CD4-positive, alpha-beta memory T cell (primary cell): ENCODE measurements at regions not wholly inside any gene's neighbourhood (a gene's known extent, or its start where the extent isn't known, plus 50 kb on each side); places are given as distances from the start of the nearest gene placed in this dataset.
"Not testable (repeated sequence)": the region's sequence is repeated elsewhere in the genome, so short reads cannot be mapped to it uniquely, and the experiment has no call there.

Experiments
- CTCF ChIA-PET: fragments of 350-600 bp; sonication (Branson Sonifier 250); formaldehyde crosslinking; loops from one replicate; lab custom pipeline; 2021; ENCODE audit warnings: inconsistent platforms; ENCODE audit not compliant: partially characterized antibody; lab: Charles Lee
- POLR2A ChIA-PET: fragments of 350-600 bp; sonication (Branson Sonifier 250); formaldehyde crosslinking; loops from one replicate; lab custom pipeline; 2021; ENCODE audit not compliant: partially characterized antibody; lab: Charles Lee
- DNase-seq, 5 donors: peaks; one replicate each; pipeline versions ENCODE4 v3.0.0 to v3.0.0-alpha.2; 2020 to 2022; ENCODE audit warnings: mixed read lengths in 1 of 5
- H3K27ac ChIP-seq: one replicate; pipeline ENCODE4 v1.7.0; 2013; ENCODE audit warnings: low read depth, low read length
- H3K27me3 ChIP-seq: 2 replicates; pipeline ENCODE4 v1.7.0; 2013; ENCODE audit warnings: mild to moderate bottlenecking, low read length, moderate library complexity; ENCODE audit not compliant: insufficient read depth
- H3K36me3 ChIP-seq: 2 replicates; pipeline ENCODE4 v1.7.0; 2013; ENCODE audit warnings: mild to moderate bottlenecking, low read length, moderate library complexity; ENCODE audit not compliant: insufficient read depth
- H3K4me1 ChIP-seq: 2 replicates; pipeline ENCODE4 v1.7.0; 2013; ENCODE audit warnings: mild to moderate bottlenecking, low read length, moderate library complexity; ENCODE audit not compliant: insufficient read depth
- H3K4me3 ChIP-seq, 2 donors: one replicate each; pipeline ENCODE4 v1.7.0; 2013; ENCODE audit warnings: low read length in 2 of 2, mild to moderate bottlenecking in 1 of 2
- H3K9me3 ChIP-seq, 2 donors: one replicate each; pipeline ENCODE4 v1.7.0; 2013; ENCODE audit warnings: low read length in 2 of 2, control low read depth in 1 of 2; ENCODE audit not compliant: control insufficient read depth in 1 of 2
- H3K27ac Mint-ChIP-seq, 7 donors: one replicate each; pipeline ENCODE4 v1.8.0; 2020 to 2021; ENCODE audit warnings: mixed read lengths in 7 of 7, mild to moderate bottlenecking in 6 of 7, inconsistent platforms in 3 of 7, moderate library complexity in 3 of 7
- H3K27me3 Mint-ChIP-seq, 2 donors: one replicate each; pipeline ENCODE4 v1.8.0; 2020 to 2021; ENCODE audit warnings: mixed read lengths in 2 of 2
- H3K36me3 Mint-ChIP-seq, 2 donors: one replicate each; pipeline ENCODE4 v1.8.0; 2020 to 2021; ENCODE audit warnings: mixed read lengths in 2 of 2, inconsistent platforms in 1 of 2, mild to moderate bottlenecking in 1 of 2
- H3K4me1 Mint-ChIP-seq, 4 donors: one replicate each; pipeline ENCODE4 v1.8.0; 2020 to 2021; ENCODE audit warnings: mixed read lengths in 4 of 4, mild to moderate bottlenecking in 1 of 4
- H3K4me3 Mint-ChIP-seq, 8 donors: one replicate each; pipeline ENCODE4 v1.8.0; 2020 to 2021; ENCODE audit warnings: mixed read lengths in 8 of 8, mild to moderate bottlenecking in 7 of 8, moderate library complexity in 6 of 8, inconsistent platforms in 3 of 8
- H3K9me3 Mint-ChIP-seq, 8 donors: one replicate each; pipeline ENCODE4 v1.8.0; 2020 to 2021; ENCODE audit warnings: mixed read lengths in 8 of 8, mild to moderate bottlenecking in 5 of 8, inconsistent platforms in 3 of 8, moderate library complexity in 1 of 8
- intact Hi-C: fragments of 100-400 bp; cut with micrococcal nuclease; formaldehyde crosslinking; loops from one replicate; pipeline ENCODE4 v1.15.1; 2023

GRCh38 chr3:157590273-157590672 lies 87.1 kb upstream of the VEPH1 start:
- H3K27me3 ChIP-seq, result no peaks in the 10 kb centered on the region
- no peak overlapping the region for H3K27ac ChIP-seq
- POLR2A ChIA-PET, result no interaction called here
- no peak overlapping the region for H3K27ac Mint-ChIP-seq
- no peaks in the 10 kb centered on the region for H3K9me3 ChIP-seq
- no peaks in the 10 kb centered on the region for H3K36me3 Mint-ChIP-seq
- H3K4me1 Mint-ChIP-seq, result no peaks in the 10 kb centered on the region
- CTCF ChIA-PET, result interaction anchor here (1.7 kb wide), 1 partner anchor 17 kb away, joined by 4 read pairs; no protein-coding TSS in a partner anchor
- H3K4me3 Mint-ChIP-seq, result no peak overlapping the region
- peaks cover 2 to 8% of the 10 kb centered on the region in 2 donors for H3K27me3 Mint-ChIP-seq
- H3K4me1 ChIP-seq, result no peaks in the 10 kb centered on the region
- DNase-seq, result no peak
- H3K4me3 ChIP-seq, result no peak overlapping the region
- intact Hi-C loops, result no loop called here
- H3K9me3 Mint-ChIP-seq, result peaks cover 0 to 3% (median 0%) of the 10 kb centered on the region in 8 donors
- no peaks in the 10 kb centered on the region for H3K36me3 ChIP-seq

- no peak overlapping the region for H3K4me3 Mint-ChIP-seq
- H3K27ac Mint-ChIP-seq, result no peak overlapping the region
- H3K4me1 Mint-ChIP-seq, result no peaks in the 10 kb centered on the region
- Histone ChIP-seq H3K4me3 (no peak overlapping the region), H3K36me3 (no peaks in the 10 kb centered on the region), H3K4me1 (no peaks in the 10 kb centered on the region), H3K9me3 (no peaks in the 10 kb centered on the region), H3K27me3 (no peaks in the 10 kb centered on the region), H3K27ac (no peak overlapping the region)
- intact Hi-C loops, result no loop called here
- H3K9me3 Mint-ChIP-seq, result peaks cover 0 to 3% (median 0%) of the 10 kb centered on the region in 8 donors
- no peaks in the 10 kb centered on the region for H3K36me3 Mint-ChIP-seq
- no peak for DNase-seq
- ChIA-PET CTCF (interaction anchor here (1.7 kb wide), 2 partner anchors 17 to 18 kb away, joined by 3 to 4 read pairs; no protein-coding TSS in a partner anchor), POLR2A (no interaction called here)
- H3K27me3 Mint-ChIP-seq, result peaks cover 0 to 8% of the 10 kb centered on the region in 2 donors
Measured at GRCh38 chr3:157589211-157589610, 86.0 kb upstream of the VEPH1 start.

- peaks cover 0 to 3% (median 0%) of the 10 kb centered on the region in 8 donors for H3K9me3 Mint-ChIP-seq
- Histone ChIP-seq H3K27me3 (no peaks in the 10 kb centered on the region), H3K4me3 (no peak overlapping the region), H3K4me1 (no peaks in the 10 kb centered on the region), H3K36me3 (no peaks in the 10 kb centered on the region), H3K27ac (no peak overlapping the region), H3K9me3 (no peaks in the 10 kb centered on the region)
- H3K4me1 Mint-ChIP-seq, result no peaks in the 10 kb centered on the region
- POLR2A ChIA-PET, result no interaction called here
- no peaks in the 10 kb centered on the region for H3K36me3 Mint-ChIP-seq
- intact Hi-C loops, result no loop called here
- DNase-seq, result no peak
- H3K27me3 Mint-ChIP-seq, result peaks cover 0 to 8% of the 10 kb centered on the region in 2 donors
- no peak overlapping the region for H3K4me3 Mint-ChIP-seq
- no peak overlapping the region for H3K27ac Mint-ChIP-seq
- CTCF ChIA-PET, result interaction anchor here (1.7 kb wide), 2 partner anchors 18 to 19 kb away, joined by 3 to 4 read pairs; no protein-coding TSS in a partner anchor
Measured at GRCh38 chr3:157588386-157589060, 85.3 kb upstream of the VEPH1 start.

GRCh38 chr3:157586293-157586692 lies 83.1 kb upstream of the VEPH1 start:
- H3K36me3 Mint-ChIP-seq, result no peaks in the 10 kb centered on the region
- ChIA-PET POLR2A (no interaction called here), CTCF (interaction anchor here (1.0 kb wide), 1 partner anchor 20 kb away, joined by 3 read pairs; no protein-coding TSS in a partner anchor)
- no peaks in the 10 kb centered on the region for H3K4me1 ChIP-seq
- H3K4me3 ChIP-seq, result no peak overlapping the region
- H3K4me3 Mint-ChIP-seq, result no peak overlapping the region
- no peak for DNase-seq
- H3K9me3 Mint-ChIP-seq, result peaks cover 0 to 3% (median 0%) of the 10 kb centered on the region in 8 donors
- no peaks in the 10 kb centered on the region for H3K4me1 Mint-ChIP-seq
- peaks cover 0 to 4% of the 10 kb centered on the region in 2 donors for H3K27me3 Mint-ChIP-seq
- H3K27ac Mint-ChIP-seq, result no peak overlapping the region
- no peaks in the 10 kb centered on the region for H3K36me3 ChIP-seq
- intact Hi-C loops, result no loop called here
- H3K27me3 ChIP-seq, result no peaks in the 10 kb centered on the region
- no peaks in the 10 kb centered on the region for H3K9me3 ChIP-seq
- no peak overlapping the region for H3K27ac ChIP-seq

- Mint-ChIP-seq H3K27me3 (peaks cover 0 to 2% of the 10 kb centered on the region in 2 donors), H3K9me3 (peaks cover 0 to 3% (median 0%) of the 10 kb centered on the region in 8 donors), H3K36me3 (no peaks in the 10 kb centered on the region), H3K27ac (no peak overlapping the region), H3K4me1 (no peaks in the 10 kb centered on the region), H3K4me3 (no peak overlapping the region)
- H3K27ac ChIP-seq, result no peak overlapping the region
- ChIA-PET CTCF (interaction anchor here (1.0 kb wide), 1 partner anchor 21 kb away, joined by 3 read pairs; no protein-coding TSS in a partner anchor), POLR2A (no interaction called here)
- no peak overlapping the region for H3K4me3 ChIP-seq
- intact Hi-C loops, result no loop called here
- no peaks in the 10 kb centered on the region for H3K27me3 ChIP-seq
- DNase-seq, result no peak
- no peaks in the 10 kb centered on the region for H3K9me3 ChIP-seq
- H3K4me1 ChIP-seq, result no peaks in the 10 kb centered on the region
- H3K36me3 ChIP-seq, result no peaks in the 10 kb centered on the region
Measured at GRCh38 chr3:157585386-157585785, 82.2 kb upstream of the VEPH1 start.

GRCh38 chr3:157582637-157582973 lies 79.4 kb upstream of the VEPH1 start:
- ChIA-PET POLR2A (no interaction called here), CTCF (no interaction called here)
- Mint-ChIP-seq H3K27me3 (peaks cover 2 to 5% of the 10 kb centered on the region in 2 donors), H3K36me3 (no peaks in the 10 kb centered on the region), H3K4me3 (no peak overlapping the region), H3K27ac (no peak overlapping the region), H3K4me1 (no peaks in the 10 kb centered on the region), H3K9me3 (peaks cover 0 to 3% (median 0%) of the 10 kb centered on the region in 8 donors)
- H3K4me1 ChIP-seq, result no peaks in the 10 kb centered on the region
- intact Hi-C loops, result no loop called here
- no peak for DNase-seq
- H3K27me3 ChIP-seq, result no peaks in the 10 kb centered on the region
- H3K9me3 ChIP-seq, result no peaks in the 10 kb centered on the region
- H3K4me3 ChIP-seq, result no peak overlapping the region
- H3K27ac ChIP-seq, result no peak overlapping the region
- H3K36me3 ChIP-seq, result no peaks in the 10 kb centered on the region

GRCh38 chr3:157581956-157582636 lies 78.9 kb upstream of the VEPH1 start:
- H3K4me3 Mint-ChIP-seq, H3K4me1 Mint-ChIP-seq, H3K9me3 Mint-ChIP-seq, H3K36me3 ChIP-seq, POLR2A ChIA-PET, H3K4me3 ChIP-seq, H3K9me3 ChIP-seq, H3K27me3 ChIP-seq, intact Hi-C loops, H3K4me1 ChIP-seq, DNase-seq, H3K27ac ChIP-seq, H3K36me3 Mint-ChIP-seq, CTCF ChIA-PET, H3K27ac Mint-ChIP-seq, H3K27me3 Mint-ChIP-seq: not testable (repeated sequence)
